K562 (cell line): ENCODE measurements at regions not wholly inside any gene's neighbourhood (a gene's known extent, or its start where the extent isn't known, plus 50 kb on each side); places are given as distances from the start of the nearest gene placed in this dataset.
A peak's percentile ranks its signal among the peaks of the same experiment; 100 is the strongest.

Experiments used
- ATAC-seq: fragments of 200-7000 bp; cut with Tn5 transposase; 3 replicates; pipeline ENCODE4 v1.9.1; 2020; ENCODE audit warnings: moderate library complexity
- BruUV-seq: library from RNA; stranded (reverse); fragments of 400-500 nt; replicated peaks from 2 replicates; lab custom pipeline; 2021; lab: Mats Ljungman, UMichigan
- CTCF ChIA-PET: fragments of 300-600 bp; formaldehyde crosslinking; extraction: SDS; loops from one replicate; lab custom pipeline; 2021; ENCODE audit warnings: low intra/inter-chr PET ratio; lab: Yijun Ruan, JAX
- POLR2A ChIA-PET: fragments of 300-600, 350-650 bp; sonication (Branson Sonifier 250); formaldehyde crosslinking; extraction: SDS; loops from one replicate; lab custom pipeline; 2021; ENCODE audit warnings: antibody characterized with exemption, inconsistent platforms; lab: Yijun Ruan, JAX
- DNase-seq, 4 experiments: peaks; one replicate each; pipeline versions ENCODE4 v3.0.0 to v3.0.0-alpha.2; 2011 to 2018; ENCODE audit warnings: low spot score in 3 of 4, mixed read lengths in 3 of 4; ENCODE audit errors: extremely low read depth in 1 of 4
- FAIRE-seq: peaks from 2 replicates; lab custom pipeline; 2011; peaks lifted over from hg19 to GRCh38; lab: Jason Lieb, UNC
- H2AFZ ChIP-seq: 2 replicates; pipeline ENCODE4 v1.6.0; 2011; ENCODE audit warnings: low read depth, low read length, control low read depth, inconsistent platforms
- H3K27ac ChIP-seq: fragments of 200-600 bp; 3 replicates; pipeline ENCODE4 v1.8.0; 2011; ENCODE audit warnings: low read depth, mild to moderate bottlenecking, control low read depth, inconsistent platforms, low read length, moderate library complexity, mixed read lengths; ENCODE audit errors: extremely low read depth
- H3K27me3 ChIP-seq, 2 experiments: fragments of 300-600 bp in 1 of 2; 2 replicates in 1 of 2; 3 replicates in 1 of 2; pipeline versions ENCODE4 v1.6.0 to v1.8.0; 2011; ENCODE audit warnings: inconsistent platforms in 2 of 2, low read length in 2 of 2, mild to moderate bottlenecking in 1 of 2, mixed read lengths in 1 of 2, moderate library complexity in 1 of 2; ENCODE audit not compliant: control insufficient read depth in 2 of 2, insufficient read depth in 2 of 2
- H3K36me3 ChIP-seq: fragments of 300-600 bp; 3 replicates; pipeline ENCODE4 v1.8.0; 2011; ENCODE audit warnings: mild to moderate bottlenecking, low read length, inconsistent platforms; ENCODE audit not compliant: control insufficient read depth, insufficient read depth
- H3K4me1 ChIP-seq, 2 experiments: fragments of 200-600 bp in 1 of 2; replicated peaks in 1 of 2; 2 replicates in 1 of 2; 3 replicates in 1 of 2; pipeline versions ENCODE4 v1.5.1 to v1.8.0; 2011; ENCODE audit warnings: inconsistent platforms in 2 of 2, low read length in 2 of 2, mild to moderate bottlenecking in 1 of 2, mixed read lengths in 1 of 2, moderate library complexity in 1 of 2; ENCODE audit not compliant: control insufficient read depth in 2 of 2, insufficient read depth in 2 of 2
- H3K4me2 ChIP-seq: 2 replicates; pipeline ENCODE4 v1.6.1; 2011; ENCODE audit warnings: low read length, control low read depth, inconsistent platforms, mixed read lengths; ENCODE audit not compliant: insufficient read depth
- H3K4me3 ChIP-seq: fragments of 200-600 bp; sonication (generic), shearing (Covaris generic); 2 replicates; pipeline ENCODE4 v1.5.1; 2016; ENCODE audit warnings: control low read depth, inconsistent platforms
- H3K79me2 ChIP-seq: fragments of 200-600 bp; 3 replicates; pipeline ENCODE4 v1.8.0; 2011; ENCODE audit warnings: low read length, inconsistent platforms; ENCODE audit not compliant: control insufficient read depth, insufficient read depth
- H3K9ac ChIP-seq, 2 experiments: 2 replicates each; pipeline versions ENCODE4 v1.6.0 to v1.6.1; 2011; ENCODE audit warnings: low read depth in 2 of 2, low read length in 2 of 2, control low read depth in 1 of 2, inconsistent platforms in 1 of 2, mild to moderate bottlenecking in 1 of 2, mixed read lengths in 1 of 2; ENCODE audit not compliant: insufficient read depth in 1 of 2
- H3K9me1 ChIP-seq: one replicate; pipeline ENCODE4 v1.6.0; 2011; ENCODE audit warnings: inconsistent platforms, mild to moderate bottlenecking, low read length, moderate library complexity; ENCODE audit not compliant: control insufficient read depth, insufficient read depth
- H3K9me3 ChIP-seq: replicated peaks from 2 replicates; pipeline ENCODE4 v1.5.1; 2011; ENCODE audit warnings: low read depth, low read length, inconsistent platforms; ENCODE audit not compliant: control insufficient read depth, insufficient read depth
- H4K20me1 ChIP-seq: replicated peaks from 2 replicates; pipeline ENCODE4 v1.6.1; 2011; ENCODE audit warnings: low read length, inconsistent platforms, mixed read lengths; ENCODE audit not compliant: control insufficient read depth, insufficient read depth
- C11orf30 ChIP-seq: fragments of 450-650 bp; IDR thresholded peaks from 2 replicates; pipeline ENCODE4 v1.6.1; 2016; ENCODE audit warnings: low read depth, mild to moderate bottlenecking
- DDX20 ChIP-seq: fragments of 450-650 bp; IDR thresholded peaks from 2 replicates; pipeline ENCODE4 v1.6.1; 2016; ENCODE audit warnings: missing genetic modification characterization, low read depth, mild to moderate bottlenecking, missing compliant biosample characterization, moderate library complexity
- GTF2A2 ChIP-seq: IDR thresholded peaks from 2 replicates; pipeline ENCODE4 v1.6.1; 2016; ENCODE audit warnings: mild to moderate bottlenecking, missing genetic modification characterization, missing compliant biosample characterization
- MAFF ChIP-seq: IDR thresholded peaks from 2 replicates; pipeline ENCODE4 v1.6.1; 2012; ENCODE audit warnings: low read length, improper control_type of control experiment
- MAFG ChIP-seq: fragments of 450-650 bp; conservative IDR thresholded peaks from 2 replicates; pipeline ENCODE4 v1.6.1; 2016; ENCODE audit warnings: missing genetic modification characterization, missing compliant biosample characterization
- MAFK ChIP-seq: IDR thresholded peaks from 2 replicates; pipeline ENCODE4 v1.6.1; 2011; ENCODE audit warnings: low read length, improper control_type of control experiment
- SMAD3 ChIP-seq: fragments of 450-650 bp; formaldehyde crosslinking; conservative IDR thresholded peaks from 2 replicates; pipeline ENCODE4 v1.4.0; 2020; ENCODE audit warnings: mild to moderate bottlenecking
- SRF ChIP-seq, 2 experiments: fragments of 250-450, 450-650 bp in 1 of 2; sonication (Bioruptor Pico) in 1 of 2; sonication (generic) in 1 of 2; formaldehyde crosslinking; IDR thresholded peaks; 2 replicates each; pipeline versions ENCODE4 v1.5.0 to v1.5.1; 2020 to 2022; ENCODE audit warnings: mild to moderate bottlenecking in 1 of 2, missing genetic modification reagents in 1 of 2
- TBL1XR1 ChIP-seq, 2 experiments: IDR thresholded peaks; 2 replicates each; pipeline ENCODE4 v1.6.1; 2012; ENCODE audit warnings: improper control_type of control experiment in 2 of 2, low read length in 2 of 2, mild to moderate bottlenecking in 1 of 2
- ZNF316 ChIP-seq: fragments of 450-650 bp; IDR thresholded peaks from 2 replicates; pipeline ENCODE4 v1.6.1; 2016
- ZNF668 ChIP-seq: fragments of 250-450 bp; sonication (Bioruptor Pico); IDR thresholded peaks from 2 replicates; pipeline ENCODE4 v1.8.0; 2022; ENCODE audit warnings: mild to moderate bottlenecking, inconsistent platforms
- WGBS: fragments of 100-300 bp; shearing (Covaris generic); methylation state at CpG from one replicate; pipeline ENCODE4 v1.1.6; 2016; ENCODE audit warnings: low coverage, mixed read lengths; ENCODE audit not compliant: insufficient coverage; ENCODE audit errors: missing lambda C conversion rate; 5-methylcytosine and 5-hydroxymethylcytosine counted together
- in situ Hi-C: fragments of 300-500 bp; cut with MboI; formaldehyde crosslinking; loops from 4 replicates; pipeline ENCODE4 v1.15.0; 2018; ENCODE audit warnings: inconsistent platforms, mixed read lengths
- intact Hi-C: fragments of 100-400 bp; cut with micrococcal nuclease; formaldehyde crosslinking; loops from 2 replicates; pipeline ENCODE4 v1.14.2; 2022
- TF ChIP-seq, protein P1 (sequence below): fragments of 450-650 bp; formaldehyde crosslinking; IDR thresholded peaks from 2 replicates; pipeline ENCODE4 v1.4.0; 2020; ENCODE audit warnings: mild to moderate bottlenecking, moderate library complexity

DNA sequence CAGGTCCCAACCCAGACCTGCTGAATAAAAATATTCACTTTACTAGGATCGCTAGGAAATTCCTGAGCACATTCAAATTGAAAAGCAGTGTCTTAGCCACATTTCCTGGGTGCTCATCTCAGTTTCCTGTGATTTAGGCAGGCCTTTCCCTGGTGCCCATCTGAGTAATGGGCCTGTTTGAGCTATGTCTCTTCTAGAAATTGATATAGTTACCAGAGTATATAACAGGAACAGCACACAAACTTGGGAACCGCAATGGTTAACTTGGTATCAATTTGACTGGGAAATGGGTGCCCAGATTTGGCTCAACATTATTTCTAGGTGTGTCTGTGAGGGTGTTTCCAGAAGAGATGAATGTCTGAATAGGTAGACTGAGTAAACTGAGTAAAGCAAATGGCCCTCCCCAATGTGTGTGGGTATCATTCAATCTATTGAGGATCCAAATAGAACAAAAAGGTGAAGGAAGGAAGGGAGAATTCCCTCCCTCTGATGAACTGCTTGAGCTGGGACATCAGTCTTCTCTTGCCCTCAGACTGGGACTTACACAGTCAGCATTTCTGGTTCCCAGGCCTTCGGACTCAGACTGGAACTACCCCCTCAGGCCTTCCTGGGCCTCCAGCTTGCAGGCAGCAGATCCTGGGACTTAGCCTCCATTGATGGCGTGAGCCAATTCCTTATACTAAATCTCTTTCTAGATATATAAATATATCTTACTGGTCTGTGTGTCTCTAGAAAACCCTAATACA is 99.1 kb downstream of the CCDC71L start:
- intact Hi-C loops = loop anchor here (10.0 kb wide), 1 partner anchor 453 kb away; no protein-coding TSS in a partner anchor
- 91% methylated on average over 4 of the region's 4 CpGs for WGBS
- Histone ChIP-seq H3K4me3 (no peak overlapping the region), H3K4me1 (peaks cover 7 to 45% of the 10 kb centered on the region in 2 experiments), H3K9ac (peak overlapping the region in 1 of 2 experiments; percentile 64; a peak in 1 of 4 replicates), H3K36me3 (no peaks in the 10 kb centered on the region), H3K4me2 (0 out of 2 replicates have a peak overlapping the region, but pooled peaks have one; percentile 38), H3K9me3 (peaks cover 7% of the 10 kb centered on the region), H3K79me2 (no peaks in the 10 kb centered on the region), H4K20me1 (no peaks in the 10 kb centered on the region), H3K27me3 (no peaks in the 10 kb centered on the region), H3K9me1 (peaks cover 3% of the 10 kb centered on the region), H3K27ac (peak overlapping the region; percentile 72; the same call in 2 of the 3 replicates), H2AFZ (peak overlapping the region; percentile 83)
- no peak for DNase-seq
- FAIRE-seq = no peak
- CTCF ChIA-PET = interaction anchor here (0.6 kb wide), 1 partner anchor 98 kb away, joined by 3 read pairs; no protein-coding TSS in a partner anchor
- 0 out of 3 replicates have a peak, but pooled peaks have one; percentile 9 for ATAC-seq
- in situ Hi-C loops = loop anchor here (10.0 kb wide), 1 partner anchor 93 kb away; no protein-coding TSS in a partner anchor
- TF ChIP-seq TBL1XR1 (IDR thresholded peaks at IDR 0.05; ENCODE audit: low read length in 2 of 2) (0 out of 4 replicates have a peak, but pooled peaks of 1 of the 2 experiments have one; percentile 22), SMAD3 (CRISPR knock-in tag) (no peak), MAFK (peak; percentile 60; the same call in 1 of the 2 replicates), SRF (CRISPR knock-in tag; IDR thresholded peaks at IDR 0.05) (0 out of 4 replicates have a peak, but pooled peaks of 1 of the 2 experiments have one; percentile 21), ZNF668 (CRISPR knock-in tag) (0 out of 2 replicates have a peak, but pooled peaks have one; percentile 29), DDX20 (tag) (peak; percentile 33; the same call in 1 of the 2 replicates), MAFF (peak; percentile 77), C11orf30 (peak; percentile 86), GTF2A2 (tag) (no peak), MAFG (tag) (peak; percentile 73), ZNF316 (peak; percentile 91)
- TF ChIP-seq, protein P1, sequence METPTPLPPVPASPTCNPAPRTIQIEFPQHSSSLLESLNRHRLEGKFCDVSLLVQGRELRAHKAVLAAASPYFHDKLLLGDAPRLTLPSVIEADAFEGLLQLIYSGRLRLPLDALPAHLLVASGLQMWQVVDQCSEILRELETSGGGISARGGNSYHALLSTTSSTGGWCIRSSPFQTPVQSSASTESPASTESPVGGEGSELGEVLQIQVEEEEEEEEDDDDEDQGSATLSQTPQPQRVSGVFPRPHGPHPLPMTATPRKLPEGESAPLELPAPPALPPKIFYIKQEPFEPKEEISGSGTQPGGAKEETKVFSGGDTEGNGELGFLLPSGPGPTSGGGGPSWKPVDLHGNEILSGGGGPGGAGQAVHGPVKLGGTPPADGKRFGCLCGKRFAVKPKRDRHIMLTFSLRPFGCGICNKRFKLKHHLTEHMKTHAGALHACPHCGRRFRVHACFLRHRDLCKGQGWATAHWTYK (CRISPR knock-in tag) = no peak
- POLR2A ChIA-PET = no interaction called here
- BruUV-seq = no TSS peak
